ENCODE measurements at regions not wholly inside any gene's neighbourhood (a gene's known extent, or its start where the extent isn't known, plus 50 kb on each side); places are given as distances from the start of the nearest gene placed in this dataset.

DNA sequence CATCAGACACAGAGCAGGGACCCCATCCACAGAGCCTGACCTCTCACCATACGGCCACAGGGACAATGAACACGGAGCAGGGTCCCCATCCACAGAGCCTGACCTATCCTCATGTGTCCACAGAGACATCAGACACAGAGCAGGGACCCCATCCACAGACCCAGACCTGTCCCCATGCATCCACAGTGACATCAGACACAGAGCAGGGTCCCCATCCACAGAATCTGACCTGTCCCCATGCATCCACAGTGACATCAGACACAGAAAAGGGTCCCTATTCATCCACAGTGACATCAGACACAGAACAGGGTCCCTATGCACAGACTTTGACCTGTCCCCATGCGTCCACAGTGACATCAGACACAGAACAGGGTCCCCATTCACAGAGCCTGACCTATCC, 325.1 kb upstream of the RAB6C start:
- DNase-seq = no peak

- DNase-seq = no peak
Observed at GRCh38 chr2:129656081-129656598, 323.3 kb upstream of the RAB6C start.

DNA sequence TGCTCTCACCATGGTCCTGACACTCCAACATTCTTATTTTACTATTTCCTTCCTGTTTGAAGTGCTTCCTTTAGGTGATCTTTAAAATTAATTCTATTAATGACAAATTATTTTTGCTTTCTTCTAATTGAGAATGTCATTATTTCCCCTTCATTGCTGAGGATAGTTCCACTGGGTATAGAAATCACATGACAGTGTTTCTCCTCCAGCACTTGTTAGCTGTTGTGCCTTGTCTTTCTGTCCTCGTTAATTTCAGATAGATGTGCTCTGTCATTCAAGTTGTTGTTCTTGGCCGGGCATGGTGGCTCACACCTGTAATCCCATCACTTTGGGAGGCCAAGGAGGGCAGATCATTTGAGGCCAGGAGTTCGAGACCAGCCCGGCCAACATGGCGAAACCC, 321.0 kb upstream of the RAB6C start:
- DNase-seq = no peak

GRCh38 chr2:129661935-129662334, 317.5 kb upstream of the RAB6C start:
- DNase-seq = no peak

- no peak for DNase-seq
Observed at GRCh38 chr2:129667577-129667976, 311.9 kb upstream of the RAB6C start.

DNA sequence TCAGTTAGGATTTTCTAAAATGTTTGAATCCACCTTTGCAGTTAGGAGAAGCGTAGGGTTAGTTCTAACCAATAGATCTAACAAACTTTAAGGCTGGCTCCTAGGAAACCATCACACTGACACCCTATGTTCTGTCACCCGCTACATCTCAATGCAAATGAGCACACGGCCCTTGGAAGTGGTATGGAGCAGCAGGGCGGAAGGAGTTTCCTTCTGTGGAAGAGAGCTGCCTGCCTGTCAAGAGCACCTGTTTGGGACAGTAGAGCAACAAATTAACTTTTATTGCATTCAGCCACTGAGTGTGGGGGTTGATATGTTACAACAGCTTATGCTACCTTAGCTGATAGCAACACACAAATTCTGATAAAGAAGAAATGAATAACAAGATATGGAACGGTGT, 306.9 kb upstream of the RAB6C start:
- no peak for DNase-seq

GRCh38 chr2:129673234-129673633, 306.2 kb upstream of the RAB6C start:
- no peak for DNase-seq

GRCh38 chr2:129673847-129674711, 305.4 kb upstream of the RAB6C start:
- DNase-seq = no peak

DNA sequence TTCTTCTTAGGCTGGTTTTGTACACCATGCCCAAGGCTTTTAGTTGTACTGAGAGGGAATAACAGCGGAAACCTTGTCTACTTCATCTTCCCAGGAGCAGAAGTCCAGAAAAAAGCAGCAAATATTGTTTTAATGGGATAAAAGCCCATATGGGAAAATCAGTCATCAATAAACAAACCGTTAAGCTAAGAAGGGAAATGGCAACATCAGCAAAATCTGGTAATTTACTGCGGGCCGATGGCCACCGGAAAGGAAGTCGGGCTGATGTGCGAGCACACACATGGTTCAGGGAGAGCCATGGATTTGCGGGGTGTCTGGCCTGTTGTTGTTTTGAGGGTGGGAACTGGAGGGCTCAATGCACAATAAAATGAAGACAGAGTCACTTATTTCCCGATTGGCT, 300.7 kb upstream of the RAB6C start:
- no peak for DNase-seq

DNA sequence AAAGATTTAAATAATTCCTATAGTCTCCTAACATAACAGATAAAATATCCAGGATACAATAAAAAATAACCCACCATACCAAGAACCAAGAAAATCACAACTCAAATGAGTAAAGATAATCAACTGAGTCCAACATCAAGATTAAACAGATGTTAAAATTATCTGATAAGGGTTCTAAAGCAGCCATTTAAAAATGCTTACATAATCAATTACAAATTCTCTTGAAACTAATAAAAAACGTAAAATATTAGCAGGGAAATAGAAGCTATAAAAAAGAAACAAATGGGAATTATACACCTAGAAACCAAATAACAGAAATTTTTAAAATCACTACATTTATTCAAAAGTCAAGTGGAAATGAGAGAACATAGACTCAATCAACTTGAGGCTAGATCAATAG, 297.7 kb upstream of the RAB6C start:
- DNase-seq = no peak

- no peak for DNase-seq
Observed at GRCh38 chr2:129689653-129690448, 289.6 kb upstream of the RAB6C start.

DNA sequence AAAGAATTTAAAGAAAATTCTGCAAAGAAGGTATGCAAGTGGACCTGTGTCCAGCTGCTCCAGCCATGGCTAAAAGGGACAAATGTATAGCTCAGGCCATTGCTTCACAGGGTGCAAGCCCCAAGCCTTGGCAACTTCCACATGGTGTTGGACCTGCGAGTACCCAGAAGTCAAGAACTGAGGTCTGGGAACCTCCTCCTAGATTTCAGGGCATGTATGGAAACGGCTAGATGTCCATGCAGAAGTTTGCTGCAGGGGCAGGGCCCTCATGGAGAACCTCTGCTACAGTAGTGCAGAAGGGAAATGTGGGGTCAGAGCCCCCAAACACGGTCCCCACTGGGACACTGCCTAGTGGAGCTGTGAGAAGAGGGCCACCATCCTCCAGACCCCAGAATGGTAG, 284.0 kb upstream of the RAB6C start:
- DNase-seq = no peak

DNA sequence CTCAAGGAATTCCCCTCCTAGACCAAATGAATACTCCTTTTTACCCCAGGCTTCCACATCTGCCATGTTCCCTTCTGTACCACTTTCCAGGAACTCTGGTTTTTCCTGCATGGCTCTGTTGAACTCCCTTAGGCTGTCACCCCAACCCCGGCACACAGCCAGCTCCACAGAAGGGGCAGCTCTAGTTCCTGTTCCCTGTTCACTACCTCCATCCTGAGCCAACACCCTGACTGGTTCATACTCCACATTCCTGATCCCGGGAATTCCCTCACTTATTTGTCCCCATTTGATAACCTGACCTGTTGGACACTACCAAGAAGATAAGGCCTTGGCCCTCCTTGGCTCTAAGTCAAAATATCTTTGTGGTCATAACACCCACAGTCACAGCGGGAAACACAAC, 280.9 kb upstream of the RAB6C start:
- no peak for DNase-seq

DNA sequence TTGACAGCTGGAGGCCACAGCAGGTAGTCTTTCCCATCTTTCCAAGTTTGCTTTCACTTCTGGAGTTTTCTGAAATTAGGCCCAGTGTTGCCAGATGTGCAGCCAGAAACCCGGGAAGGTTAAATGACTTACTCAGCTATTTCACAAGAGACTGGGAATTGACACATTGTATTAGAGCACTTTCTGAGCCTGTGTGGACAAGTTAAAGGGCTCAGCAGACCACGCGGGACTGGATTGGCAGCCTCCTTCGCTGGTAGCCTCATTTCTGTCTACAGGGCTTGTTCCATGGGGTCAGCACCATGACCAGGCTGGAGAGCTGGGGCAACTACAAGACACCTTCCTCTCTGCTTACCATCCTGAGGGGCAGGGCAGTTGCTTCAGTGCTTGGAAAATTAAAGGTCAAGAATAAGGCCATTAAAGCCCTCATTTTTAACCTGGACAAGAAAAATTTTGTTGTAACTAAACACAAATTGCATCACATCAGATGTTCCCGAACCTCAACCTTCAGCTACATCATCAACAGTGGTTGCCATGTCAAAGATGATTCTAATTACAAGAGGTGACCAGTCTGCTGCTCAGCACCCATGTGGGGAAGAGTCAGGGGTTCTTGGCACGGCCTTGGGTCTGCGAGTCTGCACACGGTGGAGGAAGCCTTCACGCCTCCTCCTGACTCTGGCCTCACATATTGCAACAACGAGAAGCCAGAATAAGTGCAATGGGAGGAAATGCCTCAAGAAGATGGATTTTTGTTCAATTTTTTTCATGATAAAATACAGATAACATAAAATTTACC, 279.5 kb upstream of the RAB6C start:
- no peak for DNase-seq

GRCh38 chr2:129702416-129703176, 276.9 kb upstream of the RAB6C start:
- no peak for DNase-seq

- DNase-seq = no peak
Observed at GRCh38 chr2:129705085-129705484, 274.4 kb upstream of the RAB6C start.

GRCh38 chr2:129707800-129708199, 271.7 kb upstream of the RAB6C start:
- DNase-seq = no peak

GRCh38 chr2:129708221-129708967, 271.1 kb upstream of the RAB6C start:
- DNase-seq = no peak

DNA sequence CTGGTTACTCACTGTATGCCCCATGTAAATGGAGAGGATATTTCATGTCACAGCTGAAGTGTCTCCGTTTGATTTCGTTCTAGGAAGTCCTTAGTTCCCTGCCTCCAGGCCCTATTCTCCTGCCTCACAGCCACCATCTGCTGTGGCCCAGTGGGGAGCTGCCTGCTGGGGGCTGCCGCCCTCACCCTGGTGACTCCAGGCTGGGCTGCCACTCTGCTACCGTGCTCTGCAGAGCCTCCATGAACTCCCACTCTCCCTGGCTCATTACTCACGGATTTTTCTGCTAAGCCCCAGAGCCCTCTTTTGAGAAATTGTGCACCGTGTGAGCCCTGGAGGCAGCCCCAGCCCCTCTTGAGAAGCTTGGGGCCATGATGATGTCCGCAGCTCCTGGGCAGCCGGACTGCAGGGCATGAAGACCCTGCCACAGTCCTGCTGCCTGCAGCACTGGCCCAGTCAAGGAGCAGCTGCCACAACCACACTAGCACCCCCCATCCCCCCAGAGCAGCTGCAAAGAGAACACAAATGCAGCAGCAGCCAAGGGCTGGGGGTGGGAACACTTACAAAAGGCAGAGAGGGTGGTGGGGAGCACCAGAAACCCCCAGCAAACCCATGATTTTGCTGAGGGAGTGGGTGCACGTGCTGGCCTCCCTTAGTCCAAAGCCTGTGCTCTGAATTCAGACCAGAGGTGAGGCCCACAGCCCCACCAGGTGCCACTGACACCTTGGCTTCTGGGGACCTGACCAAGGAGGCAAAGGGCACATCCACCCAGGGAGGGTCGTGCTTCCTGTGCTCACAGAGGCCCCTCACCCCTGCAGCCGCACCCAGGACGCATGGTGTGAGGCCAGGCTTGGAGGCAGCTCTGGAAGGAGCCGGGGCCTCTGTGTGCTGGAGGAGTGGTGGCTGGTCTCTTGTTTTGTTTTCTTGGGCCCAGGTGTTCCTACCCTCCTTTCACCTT, 270.2 kb upstream of the RAB6C start:
- no peak for DNase-seq

DNA sequence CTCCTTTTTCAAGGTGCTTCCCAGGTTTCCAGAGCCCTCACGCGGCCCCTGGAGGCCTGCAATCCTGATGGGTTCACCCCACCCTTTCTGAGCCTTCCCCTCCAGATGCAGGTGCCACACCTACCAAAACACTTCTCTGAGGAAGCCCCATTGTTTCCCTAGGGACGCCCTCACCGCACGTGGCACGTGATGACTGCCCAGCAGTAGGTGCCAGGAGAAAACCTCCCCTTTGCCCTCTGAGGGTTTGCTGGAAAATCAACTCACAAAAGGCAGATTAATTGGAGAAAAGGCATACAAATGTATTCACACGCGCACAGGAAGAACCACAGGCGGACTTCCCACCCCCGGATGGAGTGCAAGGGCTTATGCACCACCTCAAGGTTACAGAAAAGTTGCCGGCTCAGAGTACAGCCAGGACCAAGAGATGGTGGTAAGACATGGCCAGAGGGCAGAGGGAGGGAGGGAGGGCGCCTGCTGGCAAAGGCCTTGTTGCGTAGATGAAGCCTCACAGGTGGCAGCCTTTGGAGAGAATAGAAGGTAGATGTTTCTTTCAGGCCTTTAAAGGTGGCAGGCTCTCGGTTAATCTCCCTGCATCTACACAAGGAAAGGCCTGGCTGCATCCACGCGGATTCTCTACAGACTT, 269.4 kb upstream of the RAB6C start:
- no peak for DNase-seq
